Right renal pelvis (tissue), 4 donors: ENCODE measurements at regions not wholly inside any gene's neighbourhood (a gene's known extent, or its start where the extent isn't known, plus 50 kb on each side); places are given as distances from the start of the nearest gene placed in this dataset.

Source experiments
- DNase-seq, 4 donors: peaks; one replicate each; pipeline ENCODE4 v3.0.0-alpha.2; 2013; ENCODE audit warnings: low read depth in 4 of 4, low spot score in 3 of 4, missing footprints in 1 of 4

DNA sequence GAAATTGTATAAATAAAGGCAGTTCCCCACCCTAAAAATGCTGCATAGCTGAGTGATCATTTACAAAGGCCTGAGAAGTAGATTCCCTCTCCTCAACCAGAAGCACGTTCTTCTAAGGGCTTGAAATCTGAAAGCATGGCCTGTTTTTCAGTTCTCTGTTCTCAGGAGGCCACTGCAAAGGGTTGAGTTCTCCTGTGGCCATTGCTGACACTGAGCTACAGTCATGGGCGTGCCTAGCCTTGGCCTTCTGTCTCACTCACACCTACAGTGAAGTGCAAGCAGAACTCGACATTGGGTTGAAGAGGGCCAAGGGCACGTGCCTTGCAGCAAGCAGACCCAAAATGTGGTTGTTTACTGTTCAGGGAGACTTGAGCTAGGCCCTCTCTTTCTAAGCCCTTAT lies 276.6 kb upstream of the VLDLR start:
- DNase-seq, result no peak

DNA sequence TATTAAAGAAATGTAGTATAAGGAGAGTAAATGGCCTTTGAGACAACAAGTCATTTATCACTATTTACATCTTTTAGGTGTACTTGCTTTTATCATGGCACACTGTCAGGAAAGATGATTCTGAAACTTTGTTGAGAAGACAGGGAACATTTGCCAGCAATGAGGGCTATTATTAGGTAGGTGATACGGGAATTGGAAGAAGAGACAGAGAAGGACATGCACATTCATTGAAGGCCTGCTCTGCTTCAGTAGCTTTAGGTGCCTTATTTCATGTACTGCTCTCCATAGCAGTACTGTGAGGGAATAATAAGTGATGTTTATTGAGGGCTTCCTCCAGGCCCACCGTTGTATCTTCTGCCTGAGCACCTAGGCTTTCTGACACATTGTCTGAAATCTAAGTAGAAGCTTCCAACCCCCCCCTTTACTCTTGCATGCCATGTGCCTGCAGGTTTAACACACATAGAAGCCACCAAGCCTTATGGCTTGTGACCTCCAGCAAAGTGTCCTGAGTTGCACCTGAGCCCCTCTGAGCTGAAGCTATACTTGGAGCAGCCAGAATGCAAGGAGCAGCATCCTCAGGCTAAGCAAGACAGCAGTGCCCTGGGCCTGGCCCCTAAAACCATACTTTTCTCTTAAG lies 275.2 kb upstream of the VLDLR start:
- DNase-seq, result no peak

DNA sequence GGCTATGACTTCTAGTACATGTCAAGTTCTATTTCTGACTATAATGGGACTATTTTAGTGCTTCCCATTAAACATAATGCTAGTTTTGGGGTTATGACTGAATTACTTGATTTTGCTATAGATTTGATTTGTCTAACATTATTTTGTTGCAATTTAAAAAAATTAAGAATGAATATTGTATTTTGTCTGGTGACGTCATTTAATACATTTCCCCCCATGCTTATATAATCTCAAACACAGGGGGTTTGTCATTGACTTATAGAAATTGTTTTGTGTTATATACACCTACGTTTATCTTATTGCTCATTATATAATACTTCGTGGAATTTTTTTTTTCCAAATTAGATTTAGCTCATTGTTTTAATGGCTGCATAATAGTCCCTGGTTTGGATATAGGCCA lies 270.3 kb upstream of the VLDLR start:
- no peak for DNase-seq

DNA sequence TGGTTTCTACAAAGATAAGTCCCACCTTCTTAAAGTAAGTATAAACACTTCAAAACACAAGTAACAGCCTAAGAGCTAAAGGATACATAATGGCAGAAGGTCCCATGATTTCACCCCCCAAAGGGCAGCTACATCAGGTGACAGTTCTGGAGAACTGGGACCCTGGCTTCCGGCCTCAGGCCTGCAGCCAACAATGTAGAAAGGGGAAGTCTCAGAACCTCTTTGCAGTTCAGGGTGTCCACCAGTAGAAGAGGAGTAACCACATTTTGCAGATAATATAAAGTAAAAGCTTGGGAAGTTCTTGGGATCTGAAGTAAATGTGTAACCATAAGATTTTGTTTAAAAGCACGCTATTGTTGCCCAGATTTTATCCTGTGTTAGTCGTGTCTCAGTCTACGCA lies 267.4 kb upstream of the VLDLR start:
- DNase-seq, result no peak

DNA sequence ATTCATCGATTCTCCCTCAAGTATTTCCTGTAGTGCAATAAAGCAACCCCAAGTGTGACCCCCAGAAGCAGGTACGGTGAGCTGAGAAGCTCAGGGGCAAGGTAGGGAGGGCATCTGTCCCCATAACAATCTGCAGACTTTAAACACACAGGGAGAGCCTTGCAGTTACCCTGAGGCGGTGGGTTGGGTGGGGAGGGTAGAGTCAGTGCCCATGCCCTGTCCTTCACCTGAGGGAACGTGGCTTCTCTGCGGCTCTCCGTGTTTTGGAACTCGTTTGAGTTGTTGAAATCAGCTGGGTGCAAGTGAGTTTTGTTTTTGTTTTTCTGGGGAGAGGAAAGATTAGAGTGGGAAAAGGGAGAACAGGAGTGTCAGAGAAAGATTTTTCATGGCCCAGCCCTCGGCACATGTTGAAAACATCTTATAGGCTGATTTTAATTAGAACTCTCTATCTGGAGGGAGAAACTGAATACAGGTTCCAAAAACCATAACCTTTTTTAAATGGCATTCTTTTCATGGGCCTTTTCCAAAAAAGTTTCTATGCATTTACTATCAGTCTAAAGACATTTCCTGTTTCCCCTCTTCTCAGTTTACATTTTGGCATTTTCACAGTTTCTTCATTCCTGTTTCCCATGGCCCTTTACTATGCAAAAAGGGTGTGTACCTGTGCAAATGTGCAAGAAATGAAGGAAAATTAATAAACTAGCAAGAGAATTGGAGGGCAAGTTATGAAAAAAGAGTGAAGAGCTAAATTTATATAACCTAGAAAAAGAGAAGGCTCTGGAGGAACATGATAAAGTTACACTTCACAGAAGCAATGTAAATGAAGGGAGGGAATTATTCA lies 266.5 kb upstream of the VLDLR start:
- DNase-seq, result peak in 1 of 4 donors; percentile 8

DNA sequence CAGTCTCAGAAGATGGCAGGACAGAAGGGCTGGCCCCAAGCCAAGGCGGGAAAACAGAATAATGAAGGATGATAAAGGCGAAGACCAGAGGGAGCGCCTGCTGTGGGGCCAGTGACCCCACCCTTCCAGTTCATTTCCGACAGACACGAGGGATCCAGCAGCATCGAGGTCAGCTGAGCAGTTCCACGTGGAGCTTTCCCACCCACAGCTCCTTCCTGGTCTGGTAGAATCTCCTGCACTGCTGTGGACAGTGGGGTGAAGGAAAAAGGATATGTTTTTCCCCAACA lies 265.9 kb upstream of the VLDLR start:
- DNase-seq, result no peak

DNA sequence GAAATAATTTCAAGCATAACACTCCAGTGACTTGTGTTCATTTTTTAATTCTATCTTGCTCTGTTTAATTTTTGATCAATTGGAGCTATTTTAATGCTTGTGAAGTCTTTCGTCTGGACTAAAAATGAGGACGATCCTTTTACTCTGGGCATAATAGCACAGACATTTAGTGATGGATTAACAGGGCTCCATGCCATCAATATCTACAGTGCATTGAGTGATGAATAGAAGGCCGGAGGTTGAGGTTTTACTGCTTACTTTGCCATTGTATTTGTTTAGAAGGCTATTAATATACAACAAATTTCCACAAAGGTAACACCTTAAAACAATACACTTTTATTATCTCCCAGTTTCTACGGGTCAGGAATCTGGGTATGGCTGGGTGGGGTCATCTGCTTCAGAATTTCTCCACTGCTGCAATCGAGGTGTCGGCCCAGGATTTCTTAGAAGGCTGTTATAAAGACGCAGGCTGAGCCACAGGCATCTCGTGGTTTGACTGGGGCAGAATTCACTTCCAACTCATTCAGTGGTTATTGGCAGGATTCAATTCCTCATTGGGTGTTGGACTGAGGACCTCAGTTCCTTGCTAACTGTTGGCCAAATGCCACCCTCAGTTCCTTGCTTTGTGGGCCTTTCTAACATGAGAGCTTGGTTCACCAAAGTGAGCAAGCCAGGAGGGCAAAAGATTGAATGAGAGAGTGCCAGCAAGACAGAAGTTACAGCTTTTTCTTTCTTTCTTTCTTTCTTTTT lies 265.4 kb upstream of the VLDLR start:
- no peak for DNase-seq

DNA sequence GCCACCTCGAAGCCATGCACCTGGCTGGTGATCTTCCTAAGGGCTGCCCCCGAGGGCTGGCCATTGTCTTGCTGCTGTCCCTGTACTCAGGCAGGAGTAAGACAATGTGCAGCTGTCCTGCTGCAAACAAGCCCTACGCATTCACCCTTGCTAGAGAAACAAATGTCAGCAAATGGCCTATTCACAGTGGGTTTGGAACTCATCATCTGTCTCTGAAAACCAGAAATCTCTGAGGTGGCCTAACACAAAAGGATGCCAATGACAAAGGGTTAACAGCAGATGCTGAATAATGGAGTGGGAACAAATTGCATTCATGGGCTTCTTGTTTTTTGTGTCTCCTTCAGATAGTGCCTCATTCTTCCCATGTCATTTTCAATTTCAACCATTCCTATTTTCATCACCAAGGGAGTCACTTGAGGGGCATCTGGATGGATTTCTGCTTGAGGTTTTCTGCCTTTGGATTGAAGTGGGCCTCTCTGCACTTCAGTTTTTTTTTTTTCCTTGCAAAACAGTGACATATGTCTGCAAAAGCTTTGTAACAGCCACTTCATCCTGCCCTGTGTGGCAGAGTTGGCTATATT lies 261.6 kb upstream of the VLDLR start:
- DNase-seq, result no peak

DNA sequence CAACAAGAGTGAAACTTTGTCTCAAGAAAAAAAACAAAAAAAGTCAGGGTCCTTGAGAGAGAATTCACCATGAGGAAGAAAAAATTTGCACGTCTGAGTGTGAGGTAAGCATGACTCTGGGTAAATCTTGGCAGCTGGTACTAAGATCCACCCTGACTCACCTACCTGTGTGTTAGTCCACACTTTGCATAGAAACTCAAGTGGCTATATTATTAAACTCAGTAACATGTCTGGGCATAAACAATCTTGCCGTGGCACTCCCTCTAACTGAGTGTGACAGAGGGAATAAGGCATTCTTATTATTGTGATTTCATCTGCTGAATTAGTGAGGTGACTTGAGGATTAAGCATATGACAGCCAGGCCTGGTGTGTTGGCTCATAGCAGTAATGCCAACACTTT lies 259.4 kb upstream of the VLDLR start:
- DNase-seq, result no peak

DNA sequence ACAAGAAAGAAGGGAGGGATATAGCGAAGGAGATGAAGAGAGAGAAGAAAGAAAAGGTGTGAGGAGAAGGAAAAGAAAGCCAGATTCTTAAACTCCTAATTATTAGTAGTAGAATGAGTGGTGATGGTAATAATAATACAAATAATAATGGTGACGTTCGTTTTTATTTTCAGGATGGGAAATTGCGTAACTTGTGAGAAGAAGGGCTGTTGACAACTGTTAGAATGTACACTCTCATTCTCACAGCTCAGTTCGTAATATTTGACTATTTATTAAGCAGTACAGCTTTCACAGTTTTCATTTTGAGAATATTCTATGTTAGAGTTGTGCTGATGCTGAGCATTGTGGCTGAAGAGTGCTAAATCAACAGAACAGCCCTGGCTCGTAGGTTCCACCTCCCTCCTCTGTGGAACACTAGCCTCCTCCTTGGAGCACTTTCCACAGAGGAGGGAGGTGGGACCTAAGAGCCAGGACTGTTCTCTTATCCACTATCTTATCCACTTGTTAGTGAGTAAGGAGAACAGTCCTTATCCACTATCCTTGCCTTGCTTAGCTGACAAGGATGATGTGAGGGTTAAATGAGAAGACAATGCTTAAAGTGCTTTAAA lies 258.3 kb upstream of the VLDLR start:
- no peak for DNase-seq

DNA sequence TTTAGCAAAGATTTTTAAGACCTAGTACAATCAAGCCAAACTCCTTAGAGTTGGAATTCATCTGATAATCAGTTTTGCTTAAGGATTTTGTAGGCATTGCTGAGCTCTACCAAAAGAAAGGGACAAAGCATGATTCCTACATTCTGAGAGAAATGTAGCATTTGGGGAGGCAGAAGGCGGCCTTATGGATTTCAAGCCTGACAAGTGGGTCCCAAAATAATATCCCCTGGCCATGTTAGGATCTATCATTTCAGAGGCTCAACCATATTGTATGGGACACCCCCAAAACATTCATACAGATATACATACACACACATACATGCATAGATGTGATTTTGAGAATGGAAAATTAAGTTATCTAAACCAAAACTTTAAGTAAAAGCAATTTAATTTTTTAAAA lies 257.8 kb upstream of the VLDLR start:
- DNase-seq, result no peak

DNA sequence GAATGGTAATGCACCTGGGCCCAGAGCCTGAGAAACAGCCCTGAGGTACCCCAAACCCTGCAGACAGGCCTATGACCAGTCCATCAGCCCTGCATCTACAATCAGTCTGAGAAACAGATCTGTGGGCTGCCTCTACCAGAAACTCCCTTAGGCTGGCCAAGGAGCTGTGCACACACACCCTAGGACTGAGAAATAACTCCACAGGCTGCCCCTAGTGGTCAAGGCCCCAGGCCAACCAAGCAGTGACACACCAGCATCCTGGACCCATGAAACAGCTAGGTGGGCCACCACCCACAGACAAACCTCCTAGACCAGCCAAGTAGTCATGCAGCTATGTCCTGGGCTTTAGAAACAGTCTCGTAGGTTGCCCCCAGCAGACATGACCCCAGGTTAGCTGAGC lies 253.6 kb upstream of the VLDLR start:
- no peak for DNase-seq

DNA sequence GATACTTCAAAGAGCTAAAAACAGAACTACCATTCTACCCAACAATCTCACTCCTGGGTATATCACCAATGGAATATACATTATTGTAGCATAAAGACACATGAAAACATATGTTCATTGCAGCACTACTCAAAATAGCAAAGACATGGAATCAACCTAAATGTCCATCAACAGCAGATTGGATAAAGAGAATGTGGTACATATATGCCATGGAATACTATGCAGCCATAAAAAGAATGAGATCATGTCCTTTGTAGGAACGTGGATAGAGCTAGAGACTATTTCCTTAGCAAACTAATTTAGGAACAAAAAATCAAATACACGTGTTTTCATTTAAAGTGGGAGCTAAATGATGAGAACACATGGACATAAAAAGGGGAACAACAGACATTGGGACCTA lies 247.9 kb upstream of the VLDLR start:
- DNase-seq, result no peak

DNA sequence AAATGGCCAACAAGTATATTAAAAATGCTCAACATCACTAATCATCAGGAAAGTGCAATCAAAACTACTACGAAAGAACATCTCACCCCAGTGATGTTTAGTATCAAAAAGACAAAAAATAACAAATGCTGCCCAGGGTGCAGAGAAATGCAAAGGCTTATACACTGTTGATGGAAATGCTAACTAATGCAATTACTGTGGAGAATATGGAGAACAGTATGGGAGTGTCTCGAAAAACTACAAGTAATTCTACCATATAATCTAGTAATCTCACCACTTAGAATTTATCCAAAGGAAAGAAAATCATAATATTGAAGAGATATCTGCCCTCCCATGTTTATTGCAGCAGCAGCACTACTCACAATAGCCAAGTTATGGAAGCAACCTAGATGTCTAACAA lies 246.5 kb upstream of the VLDLR start:
- DNase-seq, result no peak

DNA sequence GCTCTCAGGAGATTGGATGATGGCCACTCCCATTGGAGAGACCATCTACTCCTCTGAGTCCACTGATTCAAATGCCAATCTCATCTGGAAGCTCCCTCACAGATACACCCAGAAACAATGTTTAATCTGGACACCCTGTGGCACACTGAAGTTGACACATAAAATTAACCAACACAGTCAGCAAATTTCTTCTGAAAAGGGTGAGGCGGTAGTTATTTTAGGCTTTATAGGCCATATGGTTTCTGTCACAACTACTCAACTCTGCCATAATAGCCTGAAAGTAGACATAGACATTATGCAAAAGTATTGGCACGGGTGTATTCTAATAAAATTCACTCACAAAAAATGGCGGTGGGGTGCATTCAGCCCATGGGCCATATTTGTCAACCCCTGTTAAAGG lies 244.5 kb upstream of the VLDLR start:
- DNase-seq, result no peak

DNA sequence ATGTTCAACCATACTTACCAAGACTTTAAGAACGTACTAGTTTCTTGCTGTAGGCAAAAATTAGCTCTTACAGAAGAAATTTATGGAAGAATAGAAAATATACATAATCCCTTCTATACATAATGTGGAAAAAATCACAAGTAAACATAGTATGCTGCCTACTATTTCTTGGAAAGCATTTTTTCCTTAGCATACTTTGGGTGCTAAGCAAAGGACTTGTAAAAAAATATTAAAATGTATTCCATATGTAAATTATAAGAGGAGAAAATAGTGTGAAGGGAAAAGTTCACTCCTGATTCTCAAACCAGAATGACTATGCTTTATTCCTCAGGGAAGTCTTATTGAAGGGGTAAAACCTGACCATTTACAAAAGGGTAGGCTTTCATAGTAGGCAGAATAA lies 243.8 kb upstream of the VLDLR start:
- DNase-seq, result no peak

DNA sequence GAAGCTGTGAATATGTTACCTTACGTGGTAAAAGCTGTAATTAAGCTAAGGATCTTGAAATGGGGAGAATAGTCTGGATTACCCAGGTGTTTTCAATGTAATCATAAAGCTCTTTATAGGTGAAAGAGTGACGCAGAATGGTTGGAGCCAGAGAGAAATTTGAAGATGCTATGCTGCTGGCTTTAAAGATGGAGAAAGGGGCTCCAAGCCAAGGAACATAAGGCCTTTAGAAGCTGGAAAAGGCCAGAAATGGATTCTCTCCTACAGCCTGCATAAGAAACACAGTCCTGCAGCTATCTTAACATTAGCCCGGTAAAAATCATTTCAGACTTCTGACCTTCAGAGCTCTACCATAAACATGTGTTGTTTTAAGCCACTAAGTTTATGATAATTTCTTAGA lies 243.3 kb upstream of the VLDLR start:
- DNase-seq, result no peak

DNA sequence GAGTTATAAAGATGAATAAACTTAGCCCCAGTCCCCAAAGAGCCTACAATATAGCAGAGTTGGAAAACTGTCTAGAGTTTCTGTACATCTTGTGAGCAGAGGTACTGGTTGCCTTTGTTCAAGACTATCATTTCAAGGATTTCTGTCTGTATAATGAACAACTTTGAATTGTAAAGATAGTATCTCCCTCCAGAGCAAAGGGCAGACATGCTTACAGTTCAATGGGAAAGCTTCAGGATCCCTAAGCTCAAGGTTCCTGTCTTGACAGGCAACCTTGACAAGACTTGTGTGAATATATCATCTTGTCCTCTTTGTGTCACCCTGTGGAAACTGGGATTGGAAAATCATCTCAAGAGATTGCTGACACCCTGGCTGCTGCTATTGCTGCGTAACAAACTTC lies 242.8 kb upstream of the VLDLR start:
- DNase-seq, result no peak

DNA sequence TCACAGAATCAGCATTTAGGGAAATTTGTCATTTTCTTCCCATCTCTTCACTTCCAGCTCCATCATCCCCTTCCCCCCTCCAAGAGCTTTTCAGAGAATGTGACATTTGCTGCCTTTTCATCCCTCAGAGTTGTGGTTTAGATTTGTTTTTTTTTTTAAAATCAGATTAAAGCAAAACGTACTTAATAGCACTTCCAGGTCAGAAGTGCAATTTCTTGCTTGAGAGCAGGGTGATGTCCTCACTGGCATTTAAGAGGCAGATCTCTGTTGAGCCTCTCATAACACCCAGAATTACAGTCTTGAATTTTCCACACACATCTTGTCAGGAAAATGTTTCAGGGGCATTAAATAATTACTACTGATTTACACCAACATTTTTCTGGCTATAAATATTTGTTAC lies 236.8 kb upstream of the VLDLR start:
- no peak for DNase-seq

DNA sequence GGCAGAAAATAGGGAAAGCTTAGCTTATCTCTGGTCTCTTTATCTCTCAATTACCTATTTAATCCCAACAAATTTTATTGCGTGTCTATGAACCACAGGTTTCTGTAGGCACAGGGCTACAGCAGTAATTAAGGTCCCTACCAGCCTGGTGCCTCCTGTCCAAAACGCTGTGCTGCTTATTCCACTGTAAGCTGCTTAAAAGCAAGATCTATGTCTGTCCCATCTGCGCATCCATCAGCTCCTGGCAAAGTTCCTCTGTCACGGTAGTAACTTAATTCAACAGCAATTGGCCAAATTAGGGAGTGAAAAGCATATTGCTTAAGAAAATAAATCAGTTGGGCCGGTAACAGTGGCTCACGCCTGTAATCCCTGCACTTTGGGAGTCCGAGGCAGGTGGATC lies 235.8 kb upstream of the VLDLR start:
- no peak for DNase-seq

DNA sequence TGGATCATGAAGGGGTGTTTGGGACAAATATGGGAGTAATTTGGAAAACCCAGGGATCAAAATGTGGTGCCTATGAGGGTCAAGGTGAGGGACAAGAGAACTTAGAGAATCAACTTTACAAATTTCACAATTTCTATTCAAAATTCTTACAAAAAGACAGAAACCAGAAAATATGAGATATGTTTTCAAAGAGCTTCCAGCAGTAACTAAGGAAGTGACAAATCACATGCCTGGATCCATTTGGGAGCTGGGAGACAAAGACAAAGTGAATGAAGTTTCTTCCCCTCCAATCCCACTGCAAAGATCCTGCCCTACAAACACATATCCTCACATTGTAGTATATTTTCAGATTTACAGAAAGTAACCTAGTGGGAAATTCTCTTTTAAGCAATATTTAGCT lies 235.0 kb upstream of the VLDLR start:
- DNase-seq, result no peak
